Ishikawa (cell line): ENCODE measurements at regions not wholly inside any gene's neighbourhood (a gene's known extent, or its start where the extent isn't known, plus 50 kb on each side); places are given as distances from the start of the nearest gene placed in this dataset.

Experiments
- CEBPB ChIP-seq: IDR thresholded peaks from 2 replicates; pipeline ENCODE4 v1.6.1; 2012
- CREB1 ChIP-seq: IDR thresholded peaks from 2 replicates; pipeline ENCODE4 v1.6.1; 2012; ENCODE audit warnings: low read depth
- EGR1 ChIP-seq: IDR thresholded peaks from 2 replicates; pipeline ENCODE4 v1.6.1; 2012
- EP300 ChIP-seq: IDR thresholded peaks from 2 replicates; pipeline ENCODE4 v1.6.1; 2012; ENCODE audit warnings: borderline replicate concordance
- FOXM1 ChIP-seq: IDR thresholded peaks from 2 replicates; pipeline ENCODE4 v1.6.1; 2012; ENCODE audit warnings: low read depth, borderline replicate concordance
- MAX ChIP-seq: IDR thresholded peaks from 2 replicates; pipeline ENCODE4 v1.6.1; 2012
- NFIC ChIP-seq: IDR thresholded peaks from 2 replicates; pipeline ENCODE4 v1.6.1; 2012
- RAD21 ChIP-seq: IDR thresholded peaks from 2 replicates; pipeline ENCODE4 v1.6.1; 2012; ENCODE audit warnings: low read depth
- REST ChIP-seq: IDR thresholded peaks from 2 replicates; pipeline ENCODE4 v1.6.1; 2012; ENCODE audit warnings: low read depth, mild to moderate bottlenecking
- TAF1 ChIP-seq: IDR thresholded peaks from 2 replicates; pipeline ENCODE4 v1.6.1; 2012; ENCODE audit warnings: low read depth, mild to moderate bottlenecking
- TCF12 ChIP-seq: IDR thresholded peaks from 2 replicates; pipeline ENCODE4 v1.6.1; 2012; ENCODE audit warnings: low read depth
- TEAD4 ChIP-seq: IDR thresholded peaks from 2 replicates; pipeline ENCODE4 v1.6.1; 2012
- USF1 ChIP-seq: IDR thresholded peaks from 2 replicates; pipeline ENCODE4 v1.6.1; 2012
- YY1 ChIP-seq: IDR thresholded peaks from 2 replicates; pipeline ENCODE4 v1.6.1; 2012; ENCODE audit warnings: low read depth
- ZBTB7A ChIP-seq: IDR thresholded peaks from 2 replicates; pipeline ENCODE4 v1.6.1; 2012; ENCODE audit warnings: low read depth

- TF ChIP-seq TAF1 (no peak), NFIC (no peak), YY1 (no peak), CREB1 (no peak), RAD21 (no peak), MAX (no peak), TEAD4 (no peak), EP300 (no peak), EGR1 (no peak), REST (no peak), CEBPB (no peak), USF1 (no peak), ZBTB7A (no peak), TCF12 (no peak)
Observed at GRCh38 chr9:87016681-87017080, 69.4 kb upstream of the GAS1 start.

- TF ChIP-seq MAX = no peak
- no peak for TF ChIP-seq ZBTB7A
- TF ChIP-seq EGR1 = no peak
- no peak for TF ChIP-seq TEAD4
- no peak for TF ChIP-seq TAF1
- no peak for TF ChIP-seq FOXM1
Observed at GRCh38 chr9:87020169-87020950, 73.1 kb upstream of the GAS1 start.

- TF ChIP-seq RAD21 (no peak), TEAD4 (no peak), FOXM1 (no peak), CREB1 (no peak), CEBPB (no peak), MAX (no peak), ZBTB7A (no peak), NFIC (no peak), REST (no peak)
Observed at GRCh38 chr9:87022178-87022577, 74.9 kb upstream of the GAS1 start.

GRCh38 chr9:87026204-87026603 is 78.9 kb upstream of the GAS1 start:
- TF ChIP-seq RAD21 (no peak), REST (no peak), TAF1 (no peak)

GRCh38 chr9:87029905-87030304 is 82.6 kb upstream of the GAS1 start:
- TF ChIP-seq TEAD4 (no peak), FOXM1 (no peak), EP300 (no peak), CREB1 (no peak), TAF1 (no peak), RAD21 (no peak), CEBPB (no peak), REST (no peak), NFIC (no peak), TCF12 (no peak), MAX (no peak), YY1 (no peak), EGR1 (no peak), ZBTB7A (no peak), USF1 (no peak)
